GM23248 (cell line): ENCODE measurements at regions not wholly inside any gene's neighbourhood (a gene's known extent, or its start where the extent isn't known, plus 50 kb on each side); places are given as distances from the start of the nearest gene placed in this dataset.

Source experiments
- DNase-seq: peaks from one replicate; pipeline ENCODE4 v3.0.0-alpha.2; 2015
- H2AFZ ChIP-seq: fragments of 200-600 bp; sonication (generic); 2 replicates; pipeline ENCODE4 v1.6.1; 2016; ENCODE audit warnings: antibody characterized with exemption
- H3F3A ChIP-seq: fragments of 200-600 bp; sonication (generic); 2 replicates; pipeline ENCODE4 v1.6.1; 2016; ENCODE audit warnings: mild to moderate bottlenecking, antibody characterized with exemption, mixed run types; ENCODE audit not compliant: insufficient read depth
- H3K27ac ChIP-seq: fragments of 200-600 bp; sonication (generic); 2 replicates; pipeline ENCODE4 v1.5.1; 2016; ENCODE audit warnings: mild to moderate bottlenecking
- H3K27me3 ChIP-seq: fragments of 200-600 bp; sonication (generic); replicated peaks from 2 replicates; pipeline ENCODE4 v1.6.1; 2016; ENCODE audit warnings: mild to moderate bottlenecking; ENCODE audit not compliant: insufficient read depth
- H3K36me3 ChIP-seq: fragments of 200-600 bp; sonication (generic); 2 replicates; pipeline ENCODE4 v1.6.1; 2016; ENCODE audit warnings: low read depth, mild to moderate bottlenecking
- H3K4me1 ChIP-seq: fragments of 200-600 bp; sonication (generic); 2 replicates; pipeline ENCODE4 v1.6.1; 2016; ENCODE audit warnings: mild to moderate bottlenecking; ENCODE audit not compliant: insufficient read depth
- H3K4me2 ChIP-seq: fragments of 200-600 bp; sonication (generic); one replicate; pipeline ENCODE4 v1.6.1; 2016; ENCODE audit warnings: mild to moderate bottlenecking; ENCODE audit not compliant: unreplicated experiment
- H3K4me3 ChIP-seq: fragments of 200-600 bp; sonication (generic); 2 replicates; pipeline ENCODE4 v1.5.1; 2016; ENCODE audit warnings: mild to moderate bottlenecking
- H3K79me2 ChIP-seq: fragments of 200-600 bp; sonication (generic); 2 replicates; pipeline ENCODE4 v1.6.1; 2016; ENCODE audit warnings: mild to moderate bottlenecking; ENCODE audit not compliant: insufficient read depth
- H3K9ac ChIP-seq: fragments of 200-600 bp; sonication (generic); 2 replicates; pipeline ENCODE4 v1.6.1; 2016; ENCODE audit warnings: mild to moderate bottlenecking
- H3K9me2 ChIP-seq: fragments of 200-600 bp; sonication (generic); 2 replicates; pipeline ENCODE4 v1.6.1; 2016; ENCODE audit warnings: mixed run types, mild to moderate bottlenecking, moderate library complexity; ENCODE audit not compliant: insufficient read depth
- H3K9me3 ChIP-seq: fragments of 200-600 bp; sonication (generic); one replicate; pipeline ENCODE4 v1.6.1; 2017; ENCODE audit warnings: low read depth
- H4K20me1 ChIP-seq: fragments of 200-600 bp; sonication (generic); 2 replicates; pipeline ENCODE4 v1.6.0; 2016; ENCODE audit not compliant: insufficient read depth
- EZH2 ChIP-seq: fragments of 200-600 bp; sonication (generic); IDR thresholded peaks from 2 replicates; pipeline ENCODE4 v1.6.1; 2018; ENCODE audit warnings: antibody characterized with exemption, mild to moderate bottlenecking; ENCODE audit not compliant: insufficient read depth, poor library complexity, severe bottlenecking
- EZH2phosphoT487 ChIP-seq: fragments of 200-600 bp; sonication (generic); IDR thresholded peaks from 2 replicates; pipeline ENCODE4 v1.6.1; 2018; ENCODE audit warnings: antibody characterized with exemption, moderate library complexity, mild to moderate bottlenecking, low read depth; ENCODE audit not compliant: insufficient read depth
- WGBS, 2 experiments: methylation state at CpG; one replicate each; pipeline ENCODE4 v1.1.6; 2015 to 2017; ENCODE audit warnings: low lambda C conversion rate in 2 of 2, low coverage in 1 of 2; ENCODE audit errors: missing lambda C conversion rate in 2 of 2; 5-methylcytosine and 5-hydroxymethylcytosine counted together
- in situ Hi-C: fragments of 300-500 bp; cut with MboI; formaldehyde crosslinking; loops from 2 replicates; pipeline ENCODE4 v1.15.0; 2020

DNA sequence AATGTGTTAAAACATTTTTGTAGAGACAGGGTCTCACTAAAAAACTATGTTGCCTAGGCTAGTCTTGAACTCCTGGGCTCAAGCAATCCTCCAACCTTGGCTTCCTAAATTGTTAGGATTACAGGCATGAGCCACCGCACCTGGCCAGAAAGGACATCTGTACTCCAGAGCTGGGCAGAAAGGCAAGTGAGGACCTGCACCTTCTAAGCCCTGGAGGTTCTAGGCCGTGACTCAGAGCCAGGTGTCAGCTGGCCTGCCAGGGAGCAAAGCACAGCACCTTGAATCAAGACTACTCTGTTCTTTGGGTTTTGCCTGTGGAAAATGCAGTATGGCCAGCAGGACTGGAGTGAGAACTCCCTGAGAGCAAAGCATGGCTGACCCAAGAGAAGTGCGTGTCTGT is 396.5 kb downstream of the ADRA2A start:
- in situ Hi-C loops, result no loop called here
- Histone ChIP-seq H3K27ac (no peak overlapping the region), H3K27me3 (no peaks in the 10 kb centered on the region), H4K20me1 (no peaks in the 10 kb centered on the region), H3K4me1 (peaks cover 32% of the 10 kb centered on the region), H3K9me2 (no peaks in the 10 kb centered on the region), H3K9me3 (no peaks in the 10 kb centered on the region), H2AFZ (no peak overlapping the region), H3K4me3 (no peak overlapping the region), H3K36me3 (no peaks in the 10 kb centered on the region), H3K9ac (no peak overlapping the region), H3F3A (peaks cover 12% of the 10 kb centered on the region), H3K79me2 (no peaks in the 10 kb centered on the region), H3K4me2 (no peak overlapping the region)
- DNase-seq, result no peak
- 44 to 50% methylated on average over 3 of the region's 3 CpGs for WGBS, 2 experiments
- TF ChIP-seq EZH2 (no peak), EZH2phosphoT487 (no peak)

DNA sequence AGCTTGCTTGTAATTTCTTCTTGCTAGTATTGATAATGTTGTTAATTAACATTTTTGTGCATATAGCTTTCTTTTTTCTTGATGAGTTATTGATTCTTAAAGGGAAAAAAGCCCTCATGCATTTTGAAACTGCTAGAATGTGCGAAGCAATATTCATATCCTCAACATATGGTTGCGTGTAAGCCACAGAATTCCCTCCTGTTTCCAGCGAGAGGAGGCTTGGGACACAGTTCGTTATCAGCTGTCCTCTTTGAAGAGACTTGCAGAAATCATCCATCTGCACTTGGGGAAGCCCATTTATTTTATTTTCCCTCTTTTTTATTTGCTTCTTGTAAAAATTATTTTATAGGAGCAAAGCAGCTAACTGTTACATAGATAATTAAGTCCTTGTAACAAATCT is 398.0 kb downstream of the ADRA2A start:
- Histone ChIP-seq H3K36me3 (no peaks in the 10 kb centered on the region), H3K9me2 (no peaks in the 10 kb centered on the region), H4K20me1 (no peaks in the 10 kb centered on the region), H3K4me2 (no peak overlapping the region), H3K79me2 (no peaks in the 10 kb centered on the region), H3K4me1 (peaks cover 46% of the 10 kb centered on the region), H2AFZ (no peak overlapping the region), H3K27me3 (no peaks in the 10 kb centered on the region), H3K9ac (no peak overlapping the region), H3K4me3 (no peak overlapping the region), H3K9me3 (no peaks in the 10 kb centered on the region), H3F3A (peaks cover 23% of the 10 kb centered on the region), H3K27ac (no peak overlapping the region)
- WGBS, 2 experiments, result 81 to 82% methylated on average over 4 of the region's 4 CpGs
- no peak for TF ChIP-seq EZH2
- TF ChIP-seq EZH2phosphoT487, result no peak
- in situ Hi-C loops, result no loop called here
- no peak for DNase-seq

DNA sequence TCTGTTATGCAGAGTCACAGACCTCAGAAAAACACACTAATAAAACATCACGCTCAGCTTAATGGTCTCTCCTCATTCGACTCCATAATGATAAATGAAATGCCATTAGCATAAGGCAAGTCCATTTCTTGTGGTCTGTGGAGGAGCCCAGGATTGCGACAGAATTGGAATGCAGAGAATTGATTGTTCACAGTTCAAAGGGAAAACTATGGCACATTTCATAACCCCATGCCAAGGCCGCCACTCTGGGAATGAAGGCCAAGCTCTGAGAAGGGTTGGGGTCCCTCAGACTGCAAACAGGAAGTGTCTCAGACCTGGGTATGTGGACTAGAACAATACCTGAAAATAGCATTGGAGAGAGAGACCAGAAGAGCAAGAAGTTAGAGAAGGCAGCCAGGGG is 398.9 kb downstream of the ADRA2A start:
- Histone ChIP-seq H3K9me3 (no peaks in the 10 kb centered on the region), H3F3A (peaks cover 30% of the 10 kb centered on the region), H3K79me2 (no peaks in the 10 kb centered on the region), H3K4me2 (no peak overlapping the region), H2AFZ (no peak overlapping the region), H3K27ac (peak overlapping the region; percentile 64), H3K4me1 (peaks cover 52% of the 10 kb centered on the region), H4K20me1 (no peaks in the 10 kb centered on the region), H3K4me3 (no peak overlapping the region), H3K9ac (no peak overlapping the region), H3K36me3 (no peaks in the 10 kb centered on the region), H3K9me2 (no peaks in the 10 kb centered on the region), H3K27me3 (no peaks in the 10 kb centered on the region)
- peak; percentile 88 for DNase-seq
- in situ Hi-C loops, result no loop called here
- TF ChIP-seq EZH2phosphoT487, result no peak
- TF ChIP-seq EZH2, result no peak
- 7 to 8% methylated on average over 4 of the region's 4 CpGs for WGBS, 2 experiments

DNA sequence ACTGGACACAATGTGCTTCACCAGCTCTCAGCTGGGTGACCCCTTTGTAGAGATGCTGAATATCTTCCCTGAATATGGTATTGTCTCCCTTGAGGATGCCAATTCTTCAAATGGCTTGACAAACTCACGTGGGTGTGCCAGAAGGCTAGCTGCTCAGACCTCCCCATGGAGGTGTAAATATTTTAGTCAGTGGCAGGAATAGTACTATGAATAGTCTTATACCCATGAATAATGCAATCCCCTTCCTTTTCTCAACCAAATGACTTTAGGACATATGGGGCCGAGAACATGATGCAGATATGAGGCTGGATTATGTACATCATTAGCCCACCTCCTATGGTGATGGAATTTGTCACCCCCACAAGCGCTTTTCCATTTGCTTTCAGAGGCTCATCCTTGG is 401.8 kb downstream of the ADRA2A start:
- no peak for TF ChIP-seq EZH2phosphoT487
- TF ChIP-seq EZH2, result no peak
- Histone ChIP-seq H3K4me1 (peaks cover 52% of the 10 kb centered on the region), H3K4me3 (no peak overlapping the region), H3K9me2 (no peaks in the 10 kb centered on the region), H3K9me3 (no peaks in the 10 kb centered on the region), H3K27me3 (no peaks in the 10 kb centered on the region), H2AFZ (no peak overlapping the region), H3K79me2 (no peaks in the 10 kb centered on the region), H3K27ac (peak overlapping the region; percentile 23; the same call in 1 of the 2 replicates), H4K20me1 (no peaks in the 10 kb centered on the region), H3K4me2 (no peak overlapping the region), H3K9ac (no peak overlapping the region), H3F3A (peaks cover 30% of the 10 kb centered on the region), H3K36me3 (no peaks in the 10 kb centered on the region)
- in situ Hi-C loops, result no loop called here
- no peak for DNase-seq
- WGBS, 2 experiments, result 64 to 66% methylated on average over 3 of the region's 3 CpGs

GRCh38 chr10:111479966-111480365 is 403.1 kb downstream of the ADRA2A start:
- TF ChIP-seq EZH2phosphoT487 (no peak), EZH2 (no peak)
- peak; percentile 79 for DNase-seq
- Histone ChIP-seq H3K4me3 (peak overlapping the region; percentile 27; the same call in 1 of the 2 replicates), H3K36me3 (no peaks in the 10 kb centered on the region), H3K9me3 (no peaks in the 10 kb centered on the region), H4K20me1 (no peaks in the 10 kb centered on the region), H3K79me2 (no peaks in the 10 kb centered on the region), H3K27ac (peak overlapping the region; percentile 41), H3K4me2 (peak overlapping the region; percentile 69), H3K9me2 (no peaks in the 10 kb centered on the region), H3K9ac (no peak overlapping the region), H2AFZ (no peak overlapping the region), H3K27me3 (no peaks in the 10 kb centered on the region), H3K4me1 (peaks cover 48% of the 10 kb centered on the region), H3F3A (peaks cover 29% of the 10 kb centered on the region)
- 52 to 63% methylated on average over 2 of the region's 2 CpGs for WGBS, 2 experiments
- in situ Hi-C loops, result no loop called here
